H1 (cell line): ENCODE measurements at regions not wholly inside any gene's neighbourhood (a gene's known extent, or its start where the extent isn't known, plus 50 kb on each side); places are given as distances from the start of the nearest gene placed in this dataset.

ENCODE experiments used
- RNF2 ChIP-seq: fragments of 200-900, 300-1000 bp; sonication (generic); IDR thresholded peaks from 2 replicates; pipeline ENCODE4 v1.7.1; 2016; ENCODE audit warnings: borderline replicate concordance, low read depth, mild to moderate bottlenecking, antibody characterized with exemption, low read length; ENCODE audit not compliant: poor library complexity, severe bottlenecking; ENCODE audit errors: missing control alignments
- TF ChIP-seq, protein P1 (sequence below): IDR thresholded peaks from 2 replicates; pipeline ENCODE4 v1.6.1; 2012; ENCODE audit warnings: inconsistent platforms

DNA sequence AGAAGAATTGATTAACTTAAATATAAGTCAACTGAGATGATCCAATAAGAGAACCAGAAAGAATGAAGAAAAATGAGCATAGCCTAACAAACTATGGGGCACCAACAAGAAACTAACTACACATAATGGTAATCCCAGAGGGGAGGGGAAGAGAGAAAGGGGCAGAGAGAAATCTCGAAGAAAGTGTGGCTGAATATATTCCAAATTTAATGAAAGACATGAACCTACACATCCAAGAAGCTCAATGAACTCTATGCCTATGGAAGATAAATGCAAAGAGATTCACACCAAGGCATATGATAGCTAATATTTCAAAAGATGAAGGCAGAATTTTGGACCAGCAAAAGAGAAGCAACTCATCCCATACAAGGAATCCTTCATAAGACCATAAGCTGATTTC lies 649.2 kb downstream of the ZEB2 start (continued):
- TF ChIP-seq RNF2: no peak
- TF ChIP-seq, protein P1, sequence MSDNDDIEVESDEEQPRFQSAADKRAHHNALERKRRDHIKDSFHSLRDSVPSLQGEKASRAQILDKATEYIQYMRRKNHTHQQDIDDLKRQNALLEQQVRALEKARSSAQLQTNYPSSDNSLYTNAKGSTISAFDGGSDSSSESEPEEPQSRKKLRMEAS: no peak
